ENCODE measurements at regions not wholly inside any gene's neighbourhood (a gene's known extent, or its start where the extent isn't known, plus 50 kb on each side); places are given as distances from the start of the nearest gene placed in this dataset.

- no peaks in the 10 kb centered on the region for H3K9me3 ChIP-seq
- H3K27me3 ChIP-seq, result no peaks in the 10 kb centered on the region
- no peak for TF ChIP-seq CTCF (IDR thresholded peaks at IDR 0.05)
- no peak for TF ChIP-seq POLR2A (IDR thresholded peaks at IDR 0.05)
- no peaks in the 10 kb centered on the region for H3K36me3 ChIP-seq
- no peak overlapping the region for H3K27ac ChIP-seq
- H3K4me1 ChIP-seq, result no peaks in the 10 kb centered on the region
- DNase-seq, result no peak
- no peak overlapping the region for H3K4me3 ChIP-seq
Measured at GRCh38 chr4:24637173-24637572, 52.8 kb upstream of the DHX15 start.

GRCh38 chr4:24638396-24638875 lies 54.1 kb upstream of the DHX15 start:
- Histone ChIP-seq H3K36me3 (no peaks in the 10 kb centered on the region), H3K27me3 (no peaks in the 10 kb centered on the region), H3K4me3 (no peak overlapping the region), H3K27ac (no peak overlapping the region), H3K9me3 (no peaks in the 10 kb centered on the region), H3K4me1 (peaks cover 0 to 4% (median 0%) of the 10 kb centered on the region in 4 donors)
- DNase-seq, result no peak
- TF ChIP-seq CTCF (IDR thresholded peaks at IDR 0.05) (no peak), POLR2A (IDR thresholded peaks at IDR 0.05) (no peak)

- DNase-seq, result no peak
- H3K27me3 ChIP-seq, result no peaks in the 10 kb centered on the region
- H3K4me1 ChIP-seq, result peaks cover 0 to 4% (median 0%) of the 10 kb centered on the region in 4 donors
- no peak overlapping the region for H3K27ac ChIP-seq
- H3K4me3 ChIP-seq, result no peak overlapping the region
- H3K36me3 ChIP-seq, result no peaks in the 10 kb centered on the region
- no peaks in the 10 kb centered on the region for H3K9me3 ChIP-seq
- no peak for TF ChIP-seq CTCF (IDR thresholded peaks at IDR 0.05)
- no peak for TF ChIP-seq POLR2A (IDR thresholded peaks at IDR 0.05)
Measured at GRCh38 chr4:24639714-24640113, 55.4 kb upstream of the DHX15 start.

- no peak overlapping the region for H3K27ac ChIP-seq
- no peaks in the 10 kb centered on the region for H3K36me3 ChIP-seq
- H3K9me3 ChIP-seq, result no peaks in the 10 kb centered on the region
- H3K4me3 ChIP-seq, result no peak overlapping the region
- H3K4me1 ChIP-seq, result peaks cover 0 to 4% (median 0%) of the 10 kb centered on the region in 4 donors
- no peaks in the 10 kb centered on the region for H3K27me3 ChIP-seq
- no peak for DNase-seq
- TF ChIP-seq POLR2A (IDR thresholded peaks at IDR 0.05) (no peak), CTCF (IDR thresholded peaks at IDR 0.05) (no peak)
Measured at GRCh38 chr4:24640366-24640765, 56.0 kb upstream of the DHX15 start.

GRCh38 chr4:24642981-24643547 lies 58.7 kb upstream of the DHX15 start:
- no peak overlapping the region for H3K4me3 ChIP-seq
- DNase-seq, result no peak
- no peaks in the 10 kb centered on the region for H3K36me3 ChIP-seq
- H3K27ac ChIP-seq, result no peak overlapping the region
- no peaks in the 10 kb centered on the region for H3K9me3 ChIP-seq
- TF ChIP-seq POLR2A (IDR thresholded peaks at IDR 0.05) (no peak), CTCF (IDR thresholded peaks at IDR 0.05) (no peak)
- no peaks in the 10 kb centered on the region for H3K27me3 ChIP-seq
- H3K4me1 ChIP-seq, result peaks cover 0 to 4% (median 0%) of the 10 kb centered on the region in 4 donors

Measured in Peyer's patch (tissue), 4 donors.